ENCODE measurements at regions not wholly inside any gene's neighbourhood (a gene's known extent, or its start where the extent isn't known, plus 50 kb on each side); places are given as distances from the start of the nearest gene placed in this dataset.

- CTCF ChIA-PET (ENCODE audit: partially characterized antibody) = no interaction called here
These were observed 1343.1 kb upstream of the C9orf72 start for GRCh38 chr9:28916348-28916747.

More at GRCh38 chr9:28916348-28916747, 1343.1 kb upstream of the C9orf72 start:
- Histone ChIP-seq H2BK12ac (ENCODE audit: low read depth, low read length) (no peak overlapping the region), H3K4me1 (replicated peaks in 1 of 4; ENCODE audit: control insufficient read depth in 3 of 4, insufficient read depth in 4 of 4, low read length in 3 of 4) (no peaks in the 10 kb centered on the region), H2BK20ac (ENCODE audit: low read length) (no peak overlapping the region), H2BK120ac (replicated peaks; ENCODE audit: low read depth, low read length) (no peak overlapping the region), H3K14ac (ENCODE audit: insufficient read length) (no peak overlapping the region), H3K23me2 (ENCODE audit: low read depth, low read length) (no peaks in the 10 kb centered on the region), H3K27ac (ENCODE audit: low read depth, low read length) (no peak overlapping the region), H3K79me1 (ENCODE audit: low read depth, low read length) (no peaks in the 10 kb centered on the region), H3K79me2 (ENCODE audit: control insufficient read depth in 1 of 2, insufficient read depth in 2 of 2, low read length in 2 of 2) (no peaks in the 10 kb centered on the region), H2AK5ac (ENCODE audit: low read depth, low read length) (no peak overlapping the region), H2BK15ac (ENCODE audit: low read length) (no peak overlapping the region), H2AFZ (ENCODE audit: low read length) (no peak overlapping the region), H4K5ac (ENCODE audit: insufficient read length, low read depth, low read length) (no peak overlapping the region), H3K9me3 (ENCODE audit: insufficient read depth in 2 of 2, low read depth in 1 of 2, low read length in 1 of 2) (peaks cover 3 to 6% of the 10 kb centered on the region in 2 experiments; a peak in 2 of 4 replicates), H3K36me3 (ENCODE audit: control insufficient read depth in 2 of 4, insufficient read depth in 4 of 4, low read length in 3 of 4) (no peaks in the 10 kb centered on the region; a peak in 1 of 8 replicates), H3K4ac (replicated peaks; ENCODE audit: insufficient read length, low read depth, low read length) (no peak overlapping the region), H3K4me3 (ENCODE audit: extremely low read depth in 1 of 4, insufficient read depth in 2 of 4, low read depth in 3 of 4, low read length in 4 of 4) (no peak overlapping the region), H2BK5ac (ENCODE audit: low read depth, low read length) (no peak overlapping the region), H3K9ac (replicated peaks in 1 of 4; ENCODE audit: extremely low read depth in 1 of 4, low read depth in 3 of 4, low read length in 3 of 4) (no peak overlapping the region), H3K4me2 (ENCODE audit: insufficient read depth in 1 of 2, low read depth in 2 of 2, low read length in 2 of 2) (no peak overlapping the region), H4K91ac (replicated peaks; ENCODE audit: insufficient read length, low read length) (no peak overlapping the region), H3K56ac (replicated peaks; ENCODE audit: insufficient read length, low read depth, low read length) (no peak overlapping the region), H3K27me3 (replicated peaks in 1 of 4; ENCODE audit: control insufficient read depth in 3 of 4, extremely low read depth in 1 of 4, insufficient read depth in 3 of 4, low read length in 3 of 4) (no peaks in the 10 kb centered on the region), H3K18ac (ENCODE audit: extremely low read depth, low read length) (no peak overlapping the region), H3K23ac (ENCODE audit: insufficient read length) (no peak overlapping the region), H4K8ac (ENCODE audit: extremely low read depth, insufficient read depth, low read length) (no peak overlapping the region), H4K20me1 (replicated peaks in 1 of 2; ENCODE audit: control insufficient read depth in 1 of 2, insufficient read depth in 2 of 2, low read length in 2 of 2) (no peaks in the 10 kb centered on the region)
- POLR2A ChIA-PET (ENCODE audit: partially characterized antibody) = no interaction called here
- 90% methylated on average over 3 of the region's 3 CpGs; no CpG with 5 or more reads in 1 of the 2 experiments for WGBS, 2 experiments (ENCODE audit: extremely low coverage in 1 of 2, insufficient coverage in 1 of 2, insufficient read length in 1 of 2, insufficient replicate concordance in 2 of 2, low coverage in 1 of 2, low lambda C conversion rate in 2 of 2, missing lambda C conversion rate in 1 of 2)
- DNase-seq (ENCODE audit: low read depth in 1 of 2, low spot score in 2 of 2) (no peak), FAIRE-seq (no peak)
- TF ChIP-seq GTF2F1 (IDR thresholded peaks at IDR 0.05; ENCODE audit: borderline replicate concordance, low read depth, low read length) = no peak
- no peak for TF ChIP-seq FOSL1 (IDR thresholded peaks at IDR 0.05; ENCODE audit: insufficient read depth, low read depth, low read length)
- no peak for TF ChIP-seq JUN (IDR thresholded peaks at IDR 0.05; ENCODE audit: low read depth, low read length)
- TF ChIP-seq ASH2L (IDR thresholded peaks at IDR 0.05; ENCODE audit: low read length) = no peak
- no peak for TF ChIP-seq SUZ12 (IDR thresholded peaks at IDR 0.05; ENCODE audit: low read length)
- no peak for TF ChIP-seq BACH1 (IDR thresholded peaks at IDR 0.05; ENCODE audit: low read length)
- TF ChIP-seq ATF3 (IDR thresholded peaks at IDR 0.05; ENCODE audit: insufficient read depth, low read depth, low read length) = no peak
- no peak for TF ChIP-seq NRF1 (IDR thresholded peaks at IDR 0.05; ENCODE audit: low read depth, low read length)
- no peak for TF ChIP-seq JUND (IDR thresholded peaks at IDR 0.05; ENCODE audit: low read length)
- TF ChIP-seq TEAD4 (IDR thresholded peaks at IDR 0.05; ENCODE audit: low read depth, low read length) = no peak
- no peak for TF ChIP-seq SP1 (IDR thresholded peaks at IDR 0.05; ENCODE audit: low read depth, low read length)
- no peak for TF ChIP-seq ZNF274 (IDR thresholded peaks at IDR 0.05; ENCODE audit: borderline replicate concordance, extremely low read depth, low read length)
- no peak for TF ChIP-seq SRF (IDR thresholded peaks at IDR 0.05; ENCODE audit: low read depth, low read length)
